Esophagus mucosa (tissue), 1 donor: ENCODE measurements at regions not wholly inside any gene's neighbourhood (a gene's known extent, or its start where the extent isn't known, plus 50 kb on each side); places are given as distances from the start of the nearest gene placed in this dataset.

Source experiments
- ATAC-seq: fragments of 200-7000 bp; cut with Tn5 transposase; one replicate; pipeline ENCODE4 v1.9.1; 2020
- donor health status: DM: yes; HTN: yes; CAD: no.

DNA sequence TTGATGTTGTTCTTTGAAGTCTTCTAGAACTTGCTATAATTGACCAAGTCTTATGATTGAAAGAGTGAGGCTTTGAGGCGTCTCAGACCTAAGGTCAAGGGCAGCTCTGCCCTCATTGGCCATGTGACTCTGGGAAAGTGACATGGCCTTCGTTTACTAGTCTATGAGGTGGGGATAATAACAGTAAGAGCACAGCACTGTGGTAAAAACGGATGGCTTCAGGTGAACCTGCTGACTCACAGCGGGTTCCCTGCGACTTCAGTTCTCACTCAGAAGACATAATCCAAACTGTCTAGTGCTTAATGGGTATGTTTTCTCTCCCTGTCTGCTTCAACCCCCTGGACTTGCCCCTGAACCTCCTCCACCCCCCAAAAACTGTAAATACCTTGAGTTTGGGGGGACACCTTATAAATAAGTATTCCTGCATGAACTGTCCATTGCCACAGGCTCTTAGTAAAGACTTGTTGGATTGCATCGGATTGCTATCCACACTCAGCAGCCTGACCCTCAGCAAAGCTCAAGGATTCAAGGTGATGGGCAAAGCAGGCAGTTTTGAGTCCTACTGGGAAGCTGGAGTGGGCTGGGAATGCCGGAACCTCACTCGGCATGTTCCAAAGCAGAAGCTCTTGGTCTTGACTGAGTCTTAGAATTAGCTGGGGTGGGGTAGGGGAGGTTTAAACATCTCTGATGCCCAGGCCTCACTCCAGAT, 304.6 kb downstream of the KLF6 start:
- no peak for ATAC-seq

- ATAC-seq: no peak
Observed at GRCh38 chr10:3478632-3479240, 306.2 kb upstream of the PITRM1 start.

DNA sequence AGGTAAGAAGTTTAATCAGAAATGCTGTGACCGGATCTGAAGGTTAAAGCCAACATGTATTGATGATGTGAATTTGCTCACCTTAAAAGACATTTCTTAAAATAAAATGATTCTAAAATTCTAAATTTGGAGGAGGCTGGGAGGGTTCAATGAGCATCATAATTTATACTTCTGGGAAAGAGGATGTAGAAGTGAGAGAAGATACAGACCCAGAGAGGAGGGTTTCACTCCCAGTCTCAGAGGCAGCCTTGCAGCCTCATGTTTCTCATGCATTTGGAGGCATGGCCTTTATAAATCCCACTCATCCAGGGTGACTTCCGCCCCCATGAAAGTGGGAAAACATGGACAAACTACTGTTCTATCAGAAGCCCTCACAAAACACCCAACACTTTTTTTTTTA, 305.6 kb upstream of the PITRM1 start:
- no peak for ATAC-seq

DNA sequence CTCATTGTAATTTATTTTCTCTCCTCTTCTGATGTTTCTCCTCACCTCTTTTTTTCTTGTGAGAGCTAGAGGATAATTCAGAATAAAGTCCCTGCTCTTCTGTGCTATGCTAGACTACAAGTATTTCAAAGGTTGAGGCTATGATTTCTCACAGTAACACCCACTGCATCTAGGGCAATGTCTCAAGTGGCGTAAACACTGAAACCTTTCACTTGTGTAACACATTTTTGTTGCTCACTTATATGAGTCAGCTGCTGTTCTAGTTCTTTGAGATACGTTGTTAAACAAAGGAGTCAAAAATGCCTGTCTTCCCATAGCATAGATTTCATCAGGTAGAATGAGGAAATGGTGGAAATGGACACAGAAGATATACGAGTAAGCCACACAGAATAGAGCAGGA, 305.1 kb upstream of the PITRM1 start:
- peak; percentile 68 for ATAC-seq

GRCh38 chr10:3476640-3477448, 304.3 kb upstream of the PITRM1 start:
- no peak for ATAC-seq

DNA sequence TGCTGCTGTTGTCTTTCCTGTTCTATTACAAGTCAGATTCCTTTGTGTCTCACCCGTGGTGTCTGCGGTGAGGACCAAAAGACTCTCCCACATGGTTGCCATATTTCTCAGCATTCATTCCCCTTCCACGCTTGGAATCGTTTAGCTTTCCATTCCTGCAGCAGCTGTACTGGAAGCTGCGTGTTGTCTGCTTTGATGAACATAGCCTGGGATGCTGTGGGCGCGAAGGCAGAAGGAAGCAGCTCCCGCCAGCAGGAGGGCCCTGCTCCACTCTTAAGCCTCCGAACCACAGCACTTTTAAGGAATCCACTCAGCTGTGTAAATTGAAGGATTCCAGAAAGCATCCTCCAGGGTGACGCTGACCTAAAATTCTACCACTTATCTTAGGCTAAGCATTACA, 303.6 kb upstream of the PITRM1 start:
- no peak for ATAC-seq

DNA sequence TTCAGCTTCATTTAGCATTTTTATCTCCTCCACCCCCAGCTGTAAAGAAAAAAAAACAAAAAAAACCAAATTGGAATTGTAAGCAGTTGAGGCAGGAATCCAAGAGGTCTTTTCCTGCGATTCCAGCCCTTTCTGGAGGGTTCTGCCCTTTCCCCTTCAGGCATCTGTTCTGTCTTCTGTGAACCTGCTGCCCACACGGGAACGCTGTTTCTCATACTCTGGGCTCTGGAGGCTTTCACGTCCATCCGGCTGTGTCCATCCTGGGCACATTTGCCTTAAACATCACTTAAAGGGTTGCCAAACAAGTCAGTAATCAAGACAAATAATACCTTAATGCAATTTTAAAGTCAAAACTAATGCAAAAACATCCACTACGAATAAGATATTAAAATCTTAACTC, 302.8 kb upstream of the PITRM1 start:
- no peak for ATAC-seq

GRCh38 chr10:3474266-3474665, 301.7 kb upstream of the PITRM1 start:
- no peak for ATAC-seq

GRCh38 chr10:3473271-3473670, 300.7 kb upstream of the PITRM1 start:
- ATAC-seq: no peak

GRCh38 chr10:3472287-3473051, 299.9 kb upstream of the PITRM1 start:
- peak; percentile 56 for ATAC-seq

DNA sequence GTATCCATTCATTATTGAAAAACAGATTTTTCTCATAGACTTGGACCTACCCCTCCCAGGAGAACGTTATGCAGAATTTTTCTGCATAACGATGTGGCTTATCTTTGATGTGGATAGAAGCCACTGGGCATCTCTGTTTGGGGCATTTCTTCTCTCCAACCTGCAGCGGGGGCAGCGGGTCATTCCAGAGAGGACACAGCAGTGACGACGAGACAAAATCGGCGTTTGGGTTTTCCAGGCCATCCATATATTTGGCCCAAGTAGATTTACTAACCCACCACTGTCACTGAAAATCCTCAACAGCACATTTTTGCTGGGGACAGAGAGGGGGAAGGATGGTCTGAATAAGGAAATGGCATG, 299.3 kb upstream of the PITRM1 start:
- no peak for ATAC-seq

- no peak for ATAC-seq
Observed at GRCh38 chr10:3471472-3471871, 298.9 kb upstream of the PITRM1 start.

DNA sequence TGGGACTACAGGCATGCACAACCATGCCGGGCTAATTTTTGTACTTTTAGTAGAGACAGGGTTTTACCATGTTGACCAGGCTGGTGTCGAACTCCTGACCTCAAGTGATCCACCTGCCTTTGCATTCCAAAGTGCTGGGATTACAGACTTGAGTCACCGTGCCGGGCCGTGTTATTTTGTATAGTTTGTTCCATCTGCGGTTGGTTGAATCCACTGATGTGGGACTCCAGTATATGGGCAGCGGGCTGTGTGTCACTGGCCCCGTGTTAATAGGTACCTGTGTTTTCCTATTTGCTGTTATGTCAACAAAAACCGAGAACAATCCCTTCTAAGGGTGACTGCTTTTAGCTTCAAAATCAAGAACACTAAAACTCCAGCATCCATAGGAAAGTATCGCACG, 297.6 kb upstream of the PITRM1 start:
- ATAC-seq: no peak

DNA sequence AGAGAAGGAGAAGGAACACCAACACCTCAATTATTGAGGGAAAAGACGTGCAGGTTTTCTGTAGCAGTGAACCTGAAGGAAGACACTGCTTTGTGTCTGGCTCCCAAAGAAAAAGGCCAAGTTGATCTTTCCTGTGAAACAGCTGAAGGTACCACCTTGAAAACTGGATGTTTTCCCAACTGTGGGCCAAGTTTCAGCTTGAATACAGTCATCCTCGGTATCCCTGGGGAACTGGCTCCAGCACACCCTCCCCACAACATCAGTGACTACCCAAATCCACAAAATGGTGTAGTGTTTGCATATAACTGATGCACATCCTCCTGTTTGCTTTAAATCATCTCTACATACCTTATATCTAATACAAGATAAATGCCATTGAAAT, 297.0 kb upstream of the PITRM1 start:
- no peak for ATAC-seq

DNA sequence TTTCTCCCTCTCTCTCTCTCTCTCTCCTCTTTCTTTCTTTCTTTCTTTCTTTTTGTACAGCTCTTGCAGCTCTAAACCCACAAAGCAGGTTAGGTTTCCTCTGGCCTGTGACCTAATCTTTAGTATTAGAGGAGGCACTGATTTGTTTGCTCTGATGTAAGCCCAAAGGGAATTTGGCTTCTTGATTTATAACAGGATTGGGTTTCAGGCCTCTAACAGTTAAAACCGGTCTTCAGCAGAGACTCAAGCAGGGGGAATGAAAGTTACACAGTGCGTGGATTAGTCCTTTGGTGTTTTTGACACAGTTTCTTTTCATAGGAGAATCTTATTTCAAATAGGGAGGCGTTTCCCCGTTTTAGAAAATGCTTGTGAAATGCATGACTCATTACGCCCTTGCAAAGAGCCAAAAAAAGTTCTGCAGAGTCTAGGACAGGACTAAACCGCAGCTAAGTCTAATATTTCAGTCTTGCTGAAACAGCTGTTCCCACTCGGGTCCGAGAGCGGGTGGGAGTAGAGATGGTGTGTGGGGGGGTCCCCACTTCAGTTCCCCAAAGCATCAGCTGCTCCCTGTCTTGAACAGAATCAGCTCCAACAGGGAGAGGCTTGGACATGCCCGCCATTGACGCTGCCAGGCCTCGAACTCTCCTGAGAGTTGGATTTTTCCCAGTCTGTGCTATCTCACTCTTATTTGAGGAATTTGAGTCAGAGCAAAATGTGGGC, 296.5 kb upstream of the PITRM1 start:
- peak; percentile 79 for ATAC-seq

DNA sequence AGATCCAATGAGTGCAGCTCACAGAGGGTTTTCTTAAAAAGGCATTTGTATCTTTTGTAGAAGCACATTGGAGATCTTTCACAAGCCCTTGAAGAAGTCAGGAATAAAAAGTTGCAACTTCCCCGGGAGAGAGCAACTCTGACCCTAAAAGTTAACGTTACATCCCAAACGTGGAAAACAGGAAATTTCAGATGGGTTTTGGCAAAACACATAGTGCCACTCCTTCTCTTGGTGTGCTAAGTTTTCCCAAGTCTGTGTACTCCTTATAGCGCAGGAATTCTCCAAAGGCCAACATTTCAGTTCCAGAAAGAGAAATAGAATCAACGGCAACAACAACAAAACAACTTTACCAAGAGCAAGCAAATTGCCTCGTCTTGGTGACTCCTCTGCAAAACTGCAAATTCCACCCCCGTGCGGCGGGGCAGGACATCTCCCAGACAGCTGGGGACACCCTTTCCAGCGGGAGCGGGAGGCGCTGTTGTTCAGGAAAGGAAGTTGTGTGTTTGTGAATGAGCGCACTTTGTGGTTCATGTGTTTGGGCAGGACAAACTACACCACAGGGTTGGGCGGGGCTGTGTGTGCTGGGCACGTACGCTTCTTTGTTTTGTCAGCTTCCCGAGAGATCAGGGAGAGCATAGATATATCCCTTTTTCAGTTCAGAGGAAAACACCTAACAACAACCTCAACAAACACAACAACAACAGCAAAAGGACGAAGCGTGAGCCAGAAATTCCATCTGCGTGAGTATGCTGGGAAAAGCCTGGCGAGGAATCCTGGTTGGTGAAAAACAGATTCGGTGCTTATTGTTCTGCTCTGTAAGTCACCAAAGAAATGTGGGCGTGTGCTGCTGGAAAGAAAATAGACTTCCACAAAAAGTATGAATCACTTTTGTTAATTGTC, 294.7 kb upstream of the PITRM1 start:
- ATAC-seq: peak; percentile 75

DNA sequence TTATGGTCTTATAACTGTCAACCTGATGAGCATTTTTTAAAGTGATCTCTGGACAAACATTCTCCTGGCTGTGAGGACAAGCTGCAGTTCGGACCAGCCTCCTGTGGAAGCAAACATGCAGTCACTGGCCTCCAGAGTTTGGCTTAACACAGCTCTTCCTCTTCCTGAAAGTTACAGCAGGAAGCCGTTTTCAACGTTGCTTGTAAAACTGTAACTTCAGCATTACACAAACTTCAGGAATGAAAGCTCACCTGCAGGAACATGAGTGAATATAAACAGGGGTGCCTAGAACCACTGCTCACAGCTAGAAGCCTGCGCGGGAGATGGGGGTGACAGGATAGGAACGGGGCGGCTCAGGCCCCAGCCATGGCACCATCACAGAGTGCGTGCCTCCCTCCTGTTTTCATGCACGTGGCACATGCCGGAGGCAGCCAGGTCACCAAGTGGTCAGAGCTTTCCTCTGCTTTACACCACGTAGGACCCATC, 292.9 kb upstream of the PITRM1 start:
- ATAC-seq: no peak

- ATAC-seq: no peak
Observed at GRCh38 chr10:3464760-3465405, 292.3 kb upstream of the PITRM1 start.

GRCh38 chr10:3460420-3461128, 288.0 kb upstream of the PITRM1 start:
- ATAC-seq: no peak
